ENCODE measurements at regions not wholly inside any gene's neighbourhood (a gene's known extent, or its start where the extent isn't known, plus 50 kb on each side); places are given as distances from the start of the nearest gene placed in this dataset.

DNA sequence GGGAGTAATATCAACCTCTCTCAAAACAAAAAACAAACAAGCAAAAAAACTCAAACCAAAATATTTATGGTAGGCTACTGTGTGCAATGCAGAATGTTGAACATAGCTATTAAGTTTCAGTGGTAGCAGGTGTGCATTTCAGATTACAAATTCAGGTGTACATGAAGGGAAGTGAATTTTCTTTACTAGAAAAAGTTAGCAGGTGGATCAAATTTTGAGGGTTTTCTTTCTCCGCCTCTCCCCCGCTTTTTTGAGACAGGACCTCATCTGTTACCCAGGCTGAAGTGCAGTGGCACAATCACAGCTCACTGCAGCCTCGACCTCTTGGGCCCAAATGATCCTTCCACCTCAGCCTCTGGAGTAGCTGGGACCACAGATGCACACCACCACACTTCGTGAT lies 109.7 kb upstream of the GOLIM4 start:
- Histone ChIP-seq H3K4me1 (ENCODE audit: insufficient read depth) (no peaks in the 10 kb centered on the region), H3K36me3 (ENCODE audit: insufficient read depth) (no peaks in the 10 kb centered on the region), H3K27me3 (ENCODE audit: insufficient read depth) (no peaks in the 10 kb centered on the region), H3F3A (replicated peaks; ENCODE audit: low read depth) (no peaks in the 10 kb centered on the region), H3K9me2 (ENCODE audit: insufficient read depth) (peaks cover 4% of the 10 kb centered on the region; the same call in 1 of the 2 replicates), H3K79me2 (replicated peaks; ENCODE audit: insufficient read depth) (no peaks in the 10 kb centered on the region), H2AFZ (peak overlapping the region; percentile 53; the same call in 1 of the 2 replicates), H3K4me2 (no peak overlapping the region), H4K20me1 (replicated peaks; ENCODE audit: insufficient read depth) (no peaks in the 10 kb centered on the region), H3K27ac (ENCODE audit: low read depth) (no peak overlapping the region), H3K4me3 (no peak overlapping the region)
- DNase-seq (ENCODE audit: low spot score) (no peak), ATAC-seq (no peak)
- peaks cover 10% of the 10 kb centered on the region for H3K36me3 Mint-ChIP-seq (ENCODE audit: low read depth)
- peaks cover 2% of the 10 kb centered on the region for H3K27me3 Mint-ChIP-seq (ENCODE audit: insufficient read depth, low read depth, poor library complexity)
- H3K27ac Mint-ChIP-seq = no peak overlapping the region
- H3K4me3 Mint-ChIP-seq = no peak overlapping the region
- peaks cover 2% of the 10 kb centered on the region; the same call in 1 of the 3 replicates for H3K4me1 Mint-ChIP-seq
- TF ChIP-seq NANOG (IDR thresholded peaks at IDR 0.05; ENCODE audit: borderline replicate concordance) (no peak), CREB1 (CRISPR knock-in tag; IDR thresholded peaks at IDR 0.05; ENCODE audit: low read depth) (no peak), EZH2 (IDR thresholded peaks at IDR 0.05; ENCODE audit: low read depth, unreplicated experiment) (no peak), ZNF114 (CRISPR knock-in tag; IDR thresholded peaks at IDR 0.05) (no peak), JUNB (IDR thresholded peaks at IDR 0.05; ENCODE audit: unreplicated experiment) (no peak), STAT1 (IDR thresholded peaks at IDR 0.05; ENCODE audit: unreplicated experiment) (no peak), POLR2AphosphoS5 (IDR thresholded peaks at IDR 0.05; ENCODE audit: low read depth) (no peak), ZNF331 (CRISPR knock-in tag; IDR thresholded peaks at IDR 0.05; ENCODE audit: low read depth) (no peak)
- TF ChIP-seq, protein P1, sequence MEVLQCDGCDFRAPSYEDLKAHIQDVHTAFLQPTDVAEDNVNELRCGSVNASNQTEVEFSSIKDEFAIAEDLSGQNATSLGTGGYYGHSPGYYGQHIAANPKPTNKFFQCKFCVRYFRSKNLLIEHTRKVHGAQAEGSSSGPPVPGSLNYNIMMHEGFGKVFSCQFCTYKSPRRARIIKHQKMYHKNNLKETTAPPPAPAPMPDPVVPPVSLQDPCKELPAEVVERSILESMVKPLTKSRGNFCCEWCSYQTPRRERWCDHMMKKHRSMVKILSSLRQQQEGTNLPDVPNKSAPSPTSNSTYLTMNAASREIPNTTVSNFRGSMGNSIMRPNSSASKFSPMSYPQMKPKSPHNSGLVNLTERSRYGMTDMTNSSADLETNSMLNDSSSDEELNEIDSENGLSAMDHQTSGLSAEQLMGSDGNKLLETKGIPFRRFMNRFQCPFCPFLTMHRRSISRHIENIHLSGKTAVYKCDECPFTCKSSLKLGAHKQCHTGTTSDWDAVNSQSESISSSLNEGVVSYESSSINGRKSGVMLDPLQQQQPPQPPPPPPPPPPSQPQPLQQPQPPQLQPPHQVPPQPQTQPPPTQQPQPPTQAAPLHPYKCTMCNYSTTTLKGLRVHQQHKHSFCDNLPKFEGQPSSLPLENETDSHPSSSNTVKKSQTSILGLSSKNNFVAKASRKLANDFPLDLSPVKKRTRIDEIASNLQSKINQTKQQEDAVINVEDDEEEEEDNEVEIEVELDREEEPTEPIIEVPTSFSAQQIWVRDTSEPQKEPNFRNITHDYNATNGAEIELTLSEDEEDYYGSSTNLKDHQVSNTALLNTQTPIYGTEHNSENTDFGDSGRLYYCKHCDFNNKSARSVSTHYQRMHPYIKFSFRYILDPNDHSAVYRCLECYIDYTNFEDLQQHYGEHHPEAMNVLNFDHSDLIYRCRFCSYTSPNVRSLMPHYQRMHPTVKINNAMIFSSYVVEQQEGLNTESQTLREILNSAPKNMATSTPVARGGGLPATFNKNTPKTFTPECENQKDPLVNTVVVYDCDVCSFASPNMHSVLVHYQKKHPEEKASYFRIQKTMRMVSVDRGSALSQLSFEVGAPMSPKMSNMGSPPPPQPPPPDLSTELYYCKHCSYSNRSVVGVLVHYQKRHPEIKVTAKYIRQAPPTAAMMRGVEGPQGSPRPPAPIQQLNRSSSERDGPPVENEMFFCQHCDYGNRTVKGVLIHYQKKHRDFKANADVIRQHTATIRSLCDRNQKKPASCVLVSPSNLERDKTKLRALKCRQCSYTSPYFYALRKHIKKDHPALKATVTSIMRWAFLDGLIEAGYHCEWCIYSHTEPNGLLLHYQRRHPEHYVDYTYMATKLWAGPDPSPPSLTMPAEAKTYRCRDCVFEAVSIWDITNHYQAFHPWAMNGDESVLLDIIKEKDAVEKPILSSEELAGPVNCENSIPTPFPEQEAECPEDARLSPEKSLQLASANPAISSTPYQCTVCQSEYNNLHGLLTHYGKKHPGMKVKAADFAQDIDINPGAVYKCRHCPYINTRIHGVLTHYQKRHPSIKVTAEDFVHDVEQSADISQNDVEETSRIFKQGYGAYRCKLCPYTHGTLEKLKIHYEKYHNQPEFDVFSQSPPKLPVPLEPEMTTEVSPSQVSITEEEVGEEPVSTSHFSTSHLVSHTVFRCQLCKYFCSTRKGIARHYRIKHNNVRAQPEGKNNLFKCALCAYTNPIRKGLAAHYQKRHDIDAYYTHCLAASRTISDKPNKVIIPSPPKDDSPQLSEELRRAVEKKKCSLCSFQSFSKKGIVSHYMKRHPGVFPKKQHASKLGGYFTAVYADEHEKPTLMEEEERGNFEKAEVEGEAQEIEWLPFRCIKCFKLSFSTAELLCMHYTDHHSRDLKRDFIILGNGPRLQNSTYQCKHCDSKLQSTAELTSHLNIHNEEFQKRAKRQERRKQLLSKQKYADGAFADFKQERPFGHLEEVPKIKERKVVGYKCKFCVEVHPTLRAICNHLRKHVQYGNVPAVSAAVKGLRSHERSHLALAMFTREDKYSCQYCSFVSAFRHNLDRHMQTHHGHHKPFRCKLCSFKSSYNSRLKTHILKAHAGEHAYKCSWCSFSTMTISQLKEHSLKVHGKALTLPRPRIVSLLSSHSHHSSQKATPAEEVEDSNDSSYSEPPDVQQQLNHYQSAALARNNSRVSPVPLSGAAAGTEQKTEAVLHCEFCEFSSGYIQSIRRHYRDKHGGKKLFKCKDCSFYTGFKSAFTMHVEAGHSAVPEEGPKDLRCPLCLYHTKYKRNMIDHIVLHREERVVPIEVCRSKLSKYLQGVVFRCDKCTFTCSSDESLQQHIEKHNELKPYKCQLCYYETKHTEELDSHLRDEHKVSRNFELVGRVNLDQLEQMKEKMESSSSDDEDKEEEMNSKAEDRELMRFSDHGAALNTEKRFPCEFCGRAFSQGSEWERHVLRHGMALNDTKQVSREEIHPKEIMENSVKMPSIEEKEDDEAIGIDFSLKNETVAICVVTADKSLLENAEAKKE (CRISPR knock-in tag; IDR thresholded peaks at IDR 0.05) = no peak
- TF ChIP-seq, protein P2, sequence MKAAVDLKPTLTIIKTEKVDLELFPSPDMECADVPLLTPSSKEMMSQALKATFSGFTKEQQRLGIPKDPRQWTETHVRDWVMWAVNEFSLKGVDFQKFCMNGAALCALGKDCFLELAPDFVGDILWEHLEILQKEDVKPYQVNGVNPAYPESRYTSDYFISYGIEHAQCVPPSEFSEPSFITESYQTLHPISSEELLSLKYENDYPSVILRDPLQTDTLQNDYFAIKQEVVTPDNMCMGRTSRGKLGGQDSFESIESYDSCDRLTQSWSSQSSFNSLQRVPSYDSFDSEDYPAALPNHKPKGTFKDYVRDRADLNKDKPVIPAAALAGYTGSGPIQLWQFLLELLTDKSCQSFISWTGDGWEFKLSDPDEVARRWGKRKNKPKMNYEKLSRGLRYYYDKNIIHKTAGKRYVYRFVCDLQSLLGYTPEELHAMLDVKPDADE (IDR thresholded peaks at IDR 0.05) = no peak
- TF ChIP-seq, protein P3, sequence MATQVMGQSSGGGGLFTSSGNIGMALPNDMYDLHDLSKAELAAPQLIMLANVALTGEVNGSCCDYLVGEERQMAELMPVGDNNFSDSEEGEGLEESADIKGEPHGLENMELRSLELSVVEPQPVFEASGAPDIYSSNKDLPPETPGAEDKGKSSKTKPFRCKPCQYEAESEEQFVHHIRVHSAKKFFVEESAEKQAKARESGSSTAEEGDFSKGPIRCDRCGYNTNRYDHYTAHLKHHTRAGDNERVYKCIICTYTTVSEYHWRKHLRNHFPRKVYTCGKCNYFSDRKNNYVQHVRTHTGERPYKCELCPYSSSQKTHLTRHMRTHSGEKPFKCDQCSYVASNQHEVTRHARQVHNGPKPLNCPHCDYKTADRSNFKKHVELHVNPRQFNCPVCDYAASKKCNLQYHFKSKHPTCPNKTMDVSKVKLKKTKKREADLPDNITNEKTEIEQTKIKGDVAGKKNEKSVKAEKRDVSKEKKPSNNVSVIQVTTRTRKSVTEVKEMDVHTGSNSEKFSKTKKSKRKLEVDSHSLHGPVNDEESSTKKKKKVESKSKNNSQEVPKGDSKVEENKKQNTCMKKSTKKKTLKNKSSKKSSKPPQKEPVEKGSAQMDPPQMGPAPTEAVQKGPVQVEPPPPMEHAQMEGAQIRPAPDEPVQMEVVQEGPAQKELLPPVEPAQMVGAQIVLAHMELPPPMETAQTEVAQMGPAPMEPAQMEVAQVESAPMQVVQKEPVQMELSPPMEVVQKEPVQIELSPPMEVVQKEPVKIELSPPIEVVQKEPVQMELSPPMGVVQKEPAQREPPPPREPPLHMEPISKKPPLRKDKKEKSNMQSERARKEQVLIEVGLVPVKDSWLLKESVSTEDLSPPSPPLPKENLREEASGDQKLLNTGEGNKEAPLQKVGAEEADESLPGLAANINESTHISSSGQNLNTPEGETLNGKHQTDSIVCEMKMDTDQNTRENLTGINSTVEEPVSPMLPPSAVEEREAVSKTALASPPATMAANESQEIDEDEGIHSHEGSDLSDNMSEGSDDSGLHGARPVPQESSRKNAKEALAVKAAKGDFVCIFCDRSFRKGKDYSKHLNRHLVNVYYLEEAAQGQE (IDR thresholded peaks at IDR 0.05; ENCODE audit: unreplicated experiment) = no peak
- peaks cover 11% of the 10 kb centered on the region for H3K9me3 Mint-ChIP-seq

All from GM23338 (cell line).